Activated CD4-positive, alpha-beta T cell treated with anti-CD3 and anti-CD28 coated beads, Interleukin-2, amount 10 ng/mL, durations not matched to agents 7 days and 5 days (primary cell): ENCODE measurements at regions not wholly inside any gene's neighbourhood (a gene's known extent, or its start where the extent isn't known, plus 50 kb on each side); places are given as distances from the start of the nearest gene placed in this dataset.
"Not testable (repeated sequence)": the region's sequence is repeated elsewhere in the genome, so short reads cannot be mapped to it uniquely, and the experiment has no call there.

Experiments
- CTCF ChIA-PET: fragments of 350-600 bp; sonication (Branson Sonifier 250); formaldehyde crosslinking; loops from one replicate; lab custom pipeline; 2021; ENCODE audit warnings: antibody characterized with exemption; lab: Charles Lee
- POLR2A ChIA-PET: fragments of 350-600 bp; sonication (Branson Sonifier 250); formaldehyde crosslinking; loops from one replicate; lab custom pipeline; 2021; ENCODE audit warnings: antibody characterized with exemption; lab: Charles Lee
- DNase-seq: peaks from one replicate; pipeline ENCODE4 v3.0.0-alpha.2; 2020
- H3K27ac Mint-ChIP-seq: one replicate; pipeline ENCODE4 v1.8.0; 2021; ENCODE audit warnings: mild to moderate bottlenecking, moderate library complexity, mixed read lengths
- H3K27me3 Mint-ChIP-seq: one replicate; pipeline ENCODE4 v1.8.0; 2021; ENCODE audit warnings: mixed read lengths
- H3K36me3 Mint-ChIP-seq: one replicate; pipeline ENCODE4 v1.8.0; 2021; ENCODE audit warnings: low read depth, mixed read lengths
- H3K4me1 Mint-ChIP-seq: one replicate; pipeline ENCODE4 v1.8.0; 2021; ENCODE audit warnings: mixed read lengths
- H3K4me3 Mint-ChIP-seq: one replicate; pipeline ENCODE4 v1.8.0; 2021; ENCODE audit warnings: mild to moderate bottlenecking, moderate library complexity, mixed read lengths
- H3K9me3 Mint-ChIP-seq: one replicate; pipeline ENCODE4 v1.8.0; 2021; ENCODE audit warnings: mixed read lengths

GRCh38 chr2:87365038-87365437 is 343.4 kb upstream of the PLGLB1 start:
- H3K9me3 Mint-ChIP-seq, POLR2A ChIA-PET, CTCF ChIA-PET, H3K27me3 Mint-ChIP-seq, DNase-seq, H3K36me3 Mint-ChIP-seq, H3K4me1 Mint-ChIP-seq, H3K27ac Mint-ChIP-seq, H3K4me3 Mint-ChIP-seq: not testable (repeated sequence)

- CTCF ChIA-PET, H3K27me3 Mint-ChIP-seq, POLR2A ChIA-PET, H3K4me3 Mint-ChIP-seq, H3K9me3 Mint-ChIP-seq, H3K27ac Mint-ChIP-seq, H3K36me3 Mint-ChIP-seq, H3K4me1 Mint-ChIP-seq, DNase-seq: not testable (repeated sequence)
These were observed 361.8 kb upstream of the PLGLB2 start for GRCh38 chr2:87386063-87386560.

- H3K36me3 Mint-ChIP-seq, CTCF ChIA-PET, H3K9me3 Mint-ChIP-seq, POLR2A ChIA-PET, H3K27me3 Mint-ChIP-seq, DNase-seq, H3K4me1 Mint-ChIP-seq, H3K4me3 Mint-ChIP-seq, H3K27ac Mint-ChIP-seq: not testable (repeated sequence)
These were observed 352.1 kb upstream of the PLGLB2 start for GRCh38 chr2:87395784-87396183.

- H3K9me3 Mint-ChIP-seq, POLR2A ChIA-PET, DNase-seq, H3K4me1 Mint-ChIP-seq, H3K4me3 Mint-ChIP-seq, H3K27ac Mint-ChIP-seq, CTCF ChIA-PET, H3K36me3 Mint-ChIP-seq, H3K27me3 Mint-ChIP-seq: not testable (repeated sequence)
These were observed 351.2 kb upstream of the PLGLB2 start for GRCh38 chr2:87396551-87397265.

- H3K9me3 Mint-ChIP-seq, H3K36me3 Mint-ChIP-seq, POLR2A ChIA-PET, H3K27me3 Mint-ChIP-seq, CTCF ChIA-PET, DNase-seq, H3K27ac Mint-ChIP-seq, H3K4me3 Mint-ChIP-seq, H3K4me1 Mint-ChIP-seq: not testable (repeated sequence)
These were observed 350.4 kb upstream of the PLGLB2 start for GRCh38 chr2:87397276-87398065.

GRCh38 chr2:87398567-87399305 is 349.2 kb upstream of the PLGLB2 start:
- CTCF ChIA-PET, H3K9me3 Mint-ChIP-seq, H3K27ac Mint-ChIP-seq, POLR2A ChIA-PET, H3K36me3 Mint-ChIP-seq, H3K4me1 Mint-ChIP-seq, DNase-seq, H3K4me3 Mint-ChIP-seq, H3K27me3 Mint-ChIP-seq: not testable (repeated sequence)

- no peak for DNase-seq
- Mint-ChIP-seq H3K36me3 (no peaks in the 10 kb centered on the region), H3K4me1 (no peaks in the 10 kb centered on the region), H3K27me3 (no peaks in the 10 kb centered on the region), H3K27ac (no peak overlapping the region), H3K4me3 (no peak overlapping the region), H3K9me3 (peaks cover 3% of the 10 kb centered on the region)
- ChIA-PET POLR2A (no interaction called here), CTCF (interaction anchor here (0.6 kb wide), 1 partner anchor 66 kb away, joined by 6 read pairs; no protein-coding TSS in a partner anchor)
These were observed 346.1 kb upstream of the PLGLB2 start for GRCh38 chr2:87401726-87402345.

- H3K36me3 Mint-ChIP-seq = no peaks in the 10 kb centered on the region
- no peak for DNase-seq
- H3K27ac Mint-ChIP-seq = no peak overlapping the region
- H3K9me3 Mint-ChIP-seq = peaks cover 3% of the 10 kb centered on the region
- no peaks in the 10 kb centered on the region for H3K4me1 Mint-ChIP-seq
- CTCF ChIA-PET = interaction anchor here (0.6 kb wide), 1 partner anchor 838 kb away, joined by 3 read pairs; no protein-coding TSS in a partner anchor
- no peak overlapping the region for H3K4me3 Mint-ChIP-seq
- H3K27me3 Mint-ChIP-seq = no peaks in the 10 kb centered on the region
- POLR2A ChIA-PET = no interaction called here
These were observed 344.1 kb upstream of the PLGLB2 start for GRCh38 chr2:87403893-87404175.

- H3K9me3 Mint-ChIP-seq, H3K4me1 Mint-ChIP-seq, H3K4me3 Mint-ChIP-seq, H3K27ac Mint-ChIP-seq, H3K27me3 Mint-ChIP-seq, CTCF ChIA-PET, H3K36me3 Mint-ChIP-seq, DNase-seq, POLR2A ChIA-PET: not testable (repeated sequence)
These were observed 343.3 kb upstream of the PLGLB2 start for GRCh38 chr2:87404411-87405255.

GRCh38 chr2:87405531-87406216 is 342.2 kb upstream of the PLGLB2 start:
- H3K27ac Mint-ChIP-seq, H3K36me3 Mint-ChIP-seq, H3K27me3 Mint-ChIP-seq, CTCF ChIA-PET, H3K9me3 Mint-ChIP-seq, DNase-seq, H3K4me1 Mint-ChIP-seq, POLR2A ChIA-PET, H3K4me3 Mint-ChIP-seq: not testable (repeated sequence)

- CTCF ChIA-PET = not testable (repeated sequence)
These were observed 341.3 kb upstream of the PLGLB2 start for GRCh38 chr2:87406406-87407175.

More at GRCh38 chr2:87406406-87407175, 341.3 kb upstream of the PLGLB2 start:
- H3K4me1 Mint-ChIP-seq, H3K36me3 Mint-ChIP-seq, H3K27me3 Mint-ChIP-seq, POLR2A ChIA-PET, H3K27ac Mint-ChIP-seq, DNase-seq, H3K9me3 Mint-ChIP-seq, H3K4me3 Mint-ChIP-seq: not testable (repeated sequence)
